ENCODE measurements at regions not wholly inside any gene's neighbourhood (a gene's known extent, or its start where the extent isn't known, plus 50 kb on each side); places are given as distances from the start of the nearest gene placed in this dataset.
"Not testable (repeated sequence)": the region's sequence is repeated elsewhere in the genome, so short reads cannot be mapped to it uniquely, and the experiment has no call there.

DNA sequence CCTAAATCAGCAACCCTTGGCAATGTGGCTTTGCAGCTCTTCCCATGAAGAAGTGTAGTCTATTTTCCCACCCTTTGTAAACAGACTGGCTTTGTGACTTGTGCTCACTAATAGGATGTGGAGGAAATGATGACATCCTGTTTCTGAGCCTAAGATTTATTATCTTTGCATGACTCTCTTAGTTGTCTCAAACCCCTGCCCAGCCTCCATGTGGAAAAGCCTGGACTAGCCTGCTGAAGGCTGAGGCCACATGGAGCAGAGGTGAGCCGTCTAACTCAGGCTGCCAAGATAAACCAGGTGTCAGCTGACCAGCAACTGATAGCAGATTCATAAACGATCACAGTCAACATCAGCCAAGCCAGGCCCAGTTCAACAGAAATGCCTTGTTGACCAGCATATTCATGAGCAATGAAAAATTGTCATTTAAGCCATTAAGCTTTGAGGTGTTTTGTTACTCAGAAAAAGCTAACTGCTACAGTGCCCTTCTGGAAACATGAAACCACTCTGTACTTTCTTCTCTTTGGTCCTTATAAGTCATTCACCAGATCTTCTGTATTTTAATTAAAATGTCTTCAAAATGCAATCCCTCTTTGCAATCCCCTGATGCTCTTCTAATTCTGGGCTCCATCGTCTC lies 586.3 kb upstream of the ANKRD30A start:
- DNase-seq = no peak

DNA sequence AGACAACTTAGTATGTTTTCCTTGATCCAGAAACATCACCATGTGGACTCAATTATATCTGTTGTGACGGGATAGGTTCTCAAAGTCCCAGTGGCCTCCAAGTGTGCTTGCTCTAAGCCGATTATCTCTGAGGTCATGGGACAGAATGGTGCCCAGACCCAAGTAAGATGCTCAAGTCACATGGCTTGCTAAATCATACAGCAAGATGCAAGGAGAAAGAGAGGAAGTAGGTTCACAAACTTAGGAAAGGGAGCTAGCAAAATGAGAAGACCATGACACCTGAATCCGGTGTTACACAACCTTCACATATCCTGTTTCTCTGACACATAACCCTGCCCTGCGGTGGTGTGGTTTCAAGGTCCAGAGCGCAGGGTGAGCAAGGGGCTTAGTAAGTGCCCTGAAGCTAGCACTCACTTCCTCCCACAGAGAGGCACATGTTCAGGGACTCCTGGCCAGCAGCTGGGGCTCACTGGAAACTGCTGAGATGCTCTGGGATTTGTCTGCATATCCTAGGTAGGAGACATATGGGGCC lies 590.9 kb upstream of the ANKRD30A start:
- no peak for DNase-seq

DNA sequence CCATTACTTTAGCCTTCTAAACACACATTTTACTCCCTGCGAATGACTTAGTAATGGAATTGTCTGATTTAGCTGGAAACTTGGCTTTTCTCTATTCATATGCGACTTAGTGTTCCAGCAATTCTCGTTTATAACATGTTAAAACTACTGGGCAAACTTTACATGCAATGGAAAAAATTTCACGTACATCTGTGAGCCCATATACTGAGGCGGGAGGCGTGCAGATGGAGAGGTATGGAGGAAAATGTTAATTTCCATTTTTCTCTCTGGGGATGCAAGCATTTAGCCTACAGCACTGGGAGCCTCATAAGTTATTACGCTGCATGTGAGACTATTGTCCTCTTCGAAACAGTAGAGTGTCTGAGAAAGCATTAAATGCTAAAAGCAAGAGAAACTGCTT lies 591.5 kb upstream of the ANKRD30A start:
- DNase-seq = no peak

DNA sequence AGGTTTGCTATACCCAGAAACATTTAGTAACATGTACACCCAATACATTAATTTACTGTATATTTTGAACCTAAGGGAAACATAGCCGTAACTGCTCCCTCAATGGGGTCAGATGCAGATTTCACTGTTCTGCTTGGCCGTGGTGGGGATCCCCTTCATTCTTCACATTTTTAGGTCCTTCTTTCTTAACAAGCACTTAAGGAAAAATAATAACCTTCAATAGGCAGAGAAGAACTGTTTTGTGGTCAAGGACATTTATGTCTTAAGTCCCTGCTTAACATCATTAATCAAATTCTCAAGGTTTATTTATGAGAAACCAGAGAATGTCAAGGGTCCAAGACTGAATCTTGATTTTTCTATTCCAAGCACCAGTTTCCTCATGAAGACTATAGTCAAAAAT lies 592.1 kb upstream of the ANKRD30A start:
- DNase-seq = no peak

DNA sequence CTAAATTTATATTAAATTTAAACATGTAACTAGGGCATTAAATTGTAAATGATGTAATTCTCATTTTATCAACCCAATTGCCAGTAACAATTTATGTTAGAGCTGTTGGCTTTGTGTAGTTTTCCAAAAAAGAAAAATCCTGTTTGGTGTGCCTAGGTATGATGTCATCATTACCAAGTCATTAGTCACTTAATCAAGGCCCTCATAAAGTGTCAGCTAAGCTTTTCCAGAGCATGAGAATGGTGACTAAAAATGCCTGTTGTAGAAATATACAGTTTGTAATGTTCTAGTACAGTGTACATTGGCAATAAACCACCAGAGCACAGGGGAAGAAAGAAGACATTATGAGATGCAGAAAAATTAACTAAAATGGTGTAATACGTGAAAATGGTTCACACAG lies 593.8 kb upstream of the ANKRD30A start:
- DNase-seq = no peak

DNA sequence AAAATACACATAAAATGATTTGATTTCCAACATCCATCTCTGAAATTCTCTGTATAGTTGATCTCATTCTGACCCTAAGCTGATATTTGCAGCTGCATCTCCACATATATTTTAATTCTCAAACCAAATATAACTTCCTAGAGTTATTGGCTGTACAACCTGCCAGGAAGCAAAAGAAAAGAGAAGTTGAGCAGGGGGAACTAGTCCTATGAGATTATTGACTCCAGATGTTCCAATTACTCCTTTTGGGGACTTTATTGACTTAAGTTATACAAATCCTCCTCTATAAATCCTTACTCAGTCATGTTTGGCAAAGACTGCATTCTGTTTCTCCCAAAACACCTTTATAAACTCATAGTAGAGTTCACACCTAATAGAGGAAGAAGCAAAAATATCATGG lies 599.4 kb upstream of the ANKRD30A start:
- DNase-seq = no peak

DNA sequence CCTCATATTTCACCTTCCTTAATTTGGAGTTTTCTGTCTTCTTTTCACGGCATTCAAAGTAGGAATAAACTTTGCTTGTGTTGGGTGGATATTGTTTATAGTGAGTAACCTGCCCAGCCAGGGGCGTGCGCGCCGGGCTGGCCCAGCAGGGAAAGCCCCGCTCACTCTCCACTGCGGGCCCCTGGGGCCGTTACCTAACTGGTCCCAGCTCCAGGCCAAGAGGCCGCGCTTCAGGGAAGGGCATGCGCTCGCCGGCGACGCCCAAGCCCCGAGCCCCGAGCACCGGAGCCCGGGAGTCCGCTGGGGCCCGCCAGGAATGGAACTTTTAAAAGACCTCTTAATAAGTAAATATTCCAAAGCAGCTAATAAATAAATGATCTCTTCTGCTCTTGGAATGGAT lies 601.3 kb upstream of the ANKRD30A start:
- not testable (repeated sequence) for DNase-seq

DNA sequence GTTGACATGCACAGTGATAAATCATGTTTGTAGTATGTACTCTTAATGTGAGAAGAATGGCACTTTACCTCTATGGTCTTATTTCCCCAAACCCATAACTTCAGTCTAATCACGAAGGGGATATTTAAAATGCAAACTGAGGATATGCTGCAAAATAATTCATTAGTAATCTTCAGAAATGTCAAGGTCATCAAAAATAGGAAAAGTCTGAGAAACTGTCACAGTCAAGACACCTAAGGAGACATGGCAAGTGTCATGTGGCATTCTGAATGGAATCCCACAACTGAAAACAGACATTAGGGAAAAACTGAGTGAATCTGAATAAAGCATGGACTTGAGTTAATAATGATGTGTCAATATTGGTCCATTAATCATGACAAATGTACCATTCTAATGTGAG lies 605.5 kb upstream of the ANKRD30A start:
- DNase-seq = no peak

DNA sequence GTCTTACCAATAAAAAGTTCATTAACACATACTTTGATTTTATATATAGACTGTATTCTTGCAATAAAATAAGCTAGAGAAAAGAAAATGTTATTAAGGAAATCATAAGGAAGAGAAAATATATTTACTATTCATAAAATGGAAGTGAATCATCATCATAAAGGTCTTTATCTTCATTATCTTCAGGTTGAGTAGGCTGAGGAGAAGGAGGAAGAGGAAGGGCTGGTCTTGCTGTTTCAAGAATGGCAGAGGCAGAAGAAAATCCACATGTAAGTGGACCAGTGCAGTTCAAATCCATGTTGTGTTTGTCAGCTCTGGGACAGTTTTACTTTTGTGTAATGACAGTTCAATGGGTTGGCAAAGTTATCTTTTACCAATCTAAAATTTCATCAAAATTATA lies 609.1 kb upstream of the ANKRD30A start:
- DNase-seq = no peak

DNA sequence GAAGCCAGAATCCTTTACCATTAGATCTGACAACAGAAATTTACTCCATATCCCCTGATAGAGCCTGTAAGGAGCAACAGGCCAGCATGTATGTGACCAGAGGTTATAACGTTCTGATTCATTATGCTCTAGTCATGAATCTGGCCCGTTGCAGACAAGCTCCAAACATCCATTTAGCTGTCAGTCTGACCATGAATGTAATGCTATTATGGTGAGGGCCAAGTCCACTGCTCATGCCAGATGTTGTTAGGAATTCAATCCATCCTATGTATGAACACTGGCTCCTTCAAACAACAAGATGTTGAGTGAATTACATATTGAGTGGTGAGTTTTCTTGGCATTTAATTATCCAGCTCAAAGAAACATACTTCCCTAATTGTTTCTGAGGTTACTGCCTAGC lies 610.1 kb upstream of the ANKRD30A start:
- no peak for DNase-seq

DNA sequence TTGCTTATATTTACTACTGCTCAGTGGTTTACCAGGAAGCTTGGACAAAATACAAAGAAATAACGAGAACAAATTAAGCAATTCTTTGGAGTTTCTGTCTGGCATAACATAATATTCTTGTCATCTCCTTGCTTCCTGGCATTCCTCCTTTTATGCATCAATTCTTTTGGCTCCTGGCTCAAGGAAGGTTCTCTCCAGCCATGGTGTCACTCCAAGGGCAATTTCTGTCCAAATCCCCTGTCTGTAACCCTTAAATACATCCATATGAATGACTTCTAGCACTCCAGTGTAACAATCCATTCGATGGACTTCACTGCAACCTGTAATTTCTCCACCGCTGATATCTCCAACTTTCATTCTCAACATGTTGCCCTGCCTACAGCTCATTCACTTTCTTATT lies 617.7 kb upstream of the ANKRD30A start:
- no peak for DNase-seq

DNA sequence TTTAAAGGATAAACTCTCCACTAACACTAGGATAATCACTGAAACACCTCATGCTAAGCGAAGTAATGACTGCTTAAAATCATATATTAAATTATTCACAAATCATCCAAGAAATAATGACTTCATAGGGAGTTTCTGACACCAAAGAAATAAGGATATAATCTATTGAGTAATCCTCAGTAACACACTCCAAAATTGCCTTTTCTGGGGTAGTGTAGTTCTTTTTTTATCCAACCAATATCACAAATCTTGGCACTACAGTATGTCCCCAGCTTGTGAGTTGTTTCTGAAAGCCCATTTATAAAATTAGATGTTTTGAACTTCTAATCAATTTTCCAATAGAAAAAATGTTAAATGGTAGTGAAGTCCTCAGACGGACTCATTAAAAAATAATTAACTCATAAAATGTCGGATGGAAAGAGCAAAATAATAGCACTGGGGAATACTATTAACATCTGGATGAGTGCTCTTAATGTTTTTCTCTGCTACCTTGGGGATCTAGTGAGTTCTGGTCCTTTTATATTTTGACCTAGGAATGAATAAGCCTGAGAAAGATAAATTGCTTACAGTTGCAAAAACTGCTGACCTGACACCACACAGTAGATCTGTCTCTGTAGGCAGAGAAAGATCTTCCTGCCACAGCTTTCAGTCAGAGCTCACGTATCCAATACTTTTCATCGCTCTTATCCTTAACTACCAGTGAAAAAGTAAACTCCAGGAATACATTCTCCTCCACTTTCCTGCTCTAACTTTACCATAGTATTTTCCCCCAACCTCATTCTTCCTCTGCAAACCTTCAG lies 618.5 kb upstream of the ANKRD30A start:
- no peak for DNase-seq

DNA sequence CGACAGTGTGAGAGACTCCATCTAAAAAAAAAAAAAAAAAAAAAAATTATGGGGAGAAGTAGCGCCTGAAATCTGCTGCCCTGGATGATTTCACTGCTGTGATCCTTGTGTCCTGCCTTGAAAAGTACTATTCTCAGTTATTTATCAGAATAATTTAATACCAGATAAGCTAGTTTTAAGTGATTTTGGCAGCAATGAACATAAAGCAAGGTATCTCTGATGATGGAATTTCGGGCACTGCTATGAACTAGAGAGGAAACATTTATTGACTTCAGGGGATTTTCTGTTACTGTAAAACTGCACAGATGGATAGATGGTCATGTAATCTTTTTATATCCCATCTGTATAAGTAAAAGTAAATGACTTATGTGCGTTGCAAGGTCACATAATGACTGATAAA lies 619.1 kb upstream of the ANKRD30A start:
- DNase-seq = no peak

DNA sequence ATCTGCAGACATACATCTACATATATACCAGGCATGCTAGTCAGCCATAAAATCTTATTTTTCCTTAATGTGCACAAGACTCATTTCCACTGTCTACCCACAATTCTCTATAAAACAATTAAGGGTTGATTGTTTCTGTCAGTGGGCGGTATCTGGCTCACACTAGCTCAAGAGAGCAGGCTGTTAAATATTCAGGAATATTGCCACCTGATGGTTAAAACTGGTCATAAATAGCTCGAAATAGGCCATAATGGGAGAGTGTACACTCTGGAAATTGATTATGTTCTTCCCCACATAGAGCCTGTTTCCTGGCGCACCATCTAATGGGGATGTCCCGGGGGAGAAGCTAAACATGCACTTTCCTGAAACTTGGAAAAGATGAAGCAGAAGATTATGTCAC lies 620.6 kb upstream of the ANKRD30A start:
- no peak for DNase-seq

DNA sequence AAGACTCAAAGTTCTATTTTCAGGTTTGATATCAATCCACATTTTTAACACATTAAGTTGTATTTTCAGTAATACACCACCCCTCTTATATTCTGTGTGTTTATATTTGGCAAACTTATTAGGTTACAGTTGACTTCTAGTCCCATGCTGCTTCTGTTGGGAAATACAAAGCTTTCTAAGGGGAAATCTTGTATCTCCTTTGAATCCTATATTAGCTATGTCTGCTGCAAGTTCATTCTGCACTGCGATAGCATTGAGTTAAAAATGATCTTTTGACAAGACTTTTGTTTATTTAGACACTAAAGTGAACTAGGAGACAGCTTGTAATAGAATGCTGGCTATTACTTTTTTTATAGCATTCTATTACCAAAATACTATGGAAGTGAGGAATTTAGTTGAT lies 625.1 kb upstream of the ANKRD30A start:
- DNase-seq = no peak

DNA sequence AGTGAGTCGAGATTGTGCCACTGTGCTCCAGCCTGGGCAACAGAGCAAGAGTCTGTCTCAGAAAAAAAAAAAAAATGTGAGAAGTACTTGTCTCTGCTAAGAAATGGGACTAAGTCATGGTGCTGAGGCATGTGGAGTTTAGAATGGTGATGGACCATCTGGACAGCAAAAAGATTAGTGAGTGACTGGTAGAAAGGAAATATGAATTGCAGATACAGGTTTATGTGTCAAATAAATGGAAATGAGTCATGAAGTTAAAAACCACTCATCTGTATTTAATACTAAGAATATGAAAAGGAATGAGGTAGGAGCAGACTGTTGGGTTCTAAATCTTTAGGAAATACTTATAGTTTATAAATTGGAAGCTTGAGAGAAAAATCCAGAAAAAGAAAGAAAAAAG lies 625.7 kb upstream of the ANKRD30A start:
- no peak for DNase-seq

DNA sequence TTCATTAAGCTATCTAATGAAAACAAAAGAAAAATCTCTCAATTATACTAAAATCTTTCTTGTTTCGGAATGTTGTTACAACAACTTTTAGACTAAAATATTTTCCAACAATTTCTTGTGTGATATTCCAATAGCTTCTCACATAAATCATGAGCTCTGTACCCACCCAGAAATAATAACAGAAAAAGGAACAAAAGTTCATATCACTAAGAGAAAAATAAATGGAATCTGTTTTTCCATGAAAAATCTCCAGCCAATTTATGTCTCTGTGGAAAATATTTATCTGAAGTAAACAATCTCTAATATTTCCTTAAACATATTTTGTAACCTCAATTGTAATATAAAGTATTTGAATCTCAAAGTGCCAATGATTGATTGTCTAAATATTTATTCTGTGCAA lies 628.6 kb upstream of the ANKRD30A start:
- DNase-seq = no peak

DNA sequence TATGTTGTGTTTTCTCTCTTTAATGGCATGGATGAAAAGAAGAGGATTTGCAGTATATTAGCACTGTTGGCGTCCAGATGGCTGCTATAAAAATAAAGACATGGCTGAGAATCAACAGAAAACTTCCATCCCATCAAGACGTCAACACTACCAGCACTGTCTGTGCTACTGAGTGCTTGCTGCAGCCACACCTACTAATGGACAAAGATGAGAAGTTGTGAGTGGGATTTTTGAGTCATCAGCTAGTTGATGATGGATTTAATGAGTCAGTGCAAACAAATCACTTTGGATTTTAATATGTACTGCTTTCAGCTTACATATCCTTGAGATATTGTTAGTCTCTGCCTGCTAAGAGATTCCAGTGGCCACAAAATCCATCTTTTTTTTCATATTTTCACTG lies 631.0 kb upstream of the ANKRD30A start:
- DNase-seq = no peak

DNA sequence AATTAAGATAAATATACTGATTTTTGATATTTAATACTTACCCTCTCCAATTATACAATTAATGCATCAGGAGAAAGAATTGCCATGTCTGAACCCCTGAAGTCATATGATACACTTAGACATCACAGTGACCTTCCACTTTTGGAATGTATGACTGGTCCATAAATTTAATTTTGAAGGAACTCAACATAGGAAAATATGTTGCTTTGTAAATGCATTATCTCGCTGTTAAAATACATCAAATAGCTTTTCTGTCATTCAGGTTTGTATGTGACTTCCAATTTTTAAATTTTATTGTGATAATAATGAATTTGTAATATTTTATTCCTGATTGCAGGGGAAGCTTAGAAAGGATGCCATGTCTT lies 631.9 kb upstream of the ANKRD30A start:
- DNase-seq = no peak

DNA sequence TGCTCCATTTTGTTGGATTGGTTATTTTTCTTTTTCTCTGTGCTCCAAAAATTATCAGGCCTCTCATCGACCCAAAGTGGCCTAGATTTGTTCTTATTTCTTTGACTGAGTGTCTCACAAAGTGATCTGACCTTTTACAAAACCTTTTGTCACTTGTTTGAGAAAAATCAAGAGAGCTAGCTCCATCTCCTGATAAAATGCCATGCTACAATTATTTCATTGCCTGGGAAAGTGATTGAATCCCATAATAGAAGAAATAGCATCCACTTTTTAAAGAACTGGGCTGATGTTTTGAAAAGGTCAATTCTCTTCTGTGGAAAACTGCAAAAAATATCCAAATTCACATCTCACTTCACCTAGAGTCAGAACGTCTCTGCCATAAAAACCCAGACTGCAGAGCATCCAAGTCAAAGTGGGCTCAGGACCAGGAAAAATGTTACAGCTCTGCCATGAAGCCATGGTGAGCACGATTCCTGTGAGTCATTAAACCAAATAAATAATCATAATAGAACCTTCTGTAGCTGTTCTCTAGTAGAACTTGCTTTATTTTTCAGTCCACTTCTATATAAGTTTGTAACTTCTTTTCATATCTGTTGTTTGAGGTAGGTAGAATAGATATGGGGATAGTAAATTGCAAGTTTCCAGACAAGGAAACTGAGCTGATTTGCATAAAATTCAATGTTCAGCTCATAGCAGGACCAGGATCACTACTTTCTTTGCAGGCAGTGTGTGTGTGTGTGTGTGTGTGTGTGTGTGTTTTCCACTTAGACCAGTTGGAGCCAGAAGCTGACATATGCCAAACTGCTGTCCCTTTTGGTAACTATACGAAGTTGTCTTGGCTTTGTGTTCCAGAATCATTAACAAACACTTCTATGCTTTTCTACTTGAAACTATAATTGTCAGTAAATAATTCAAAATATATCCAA lies 632.5 kb upstream of the ANKRD30A start:
- DNase-seq = no peak

DNA sequence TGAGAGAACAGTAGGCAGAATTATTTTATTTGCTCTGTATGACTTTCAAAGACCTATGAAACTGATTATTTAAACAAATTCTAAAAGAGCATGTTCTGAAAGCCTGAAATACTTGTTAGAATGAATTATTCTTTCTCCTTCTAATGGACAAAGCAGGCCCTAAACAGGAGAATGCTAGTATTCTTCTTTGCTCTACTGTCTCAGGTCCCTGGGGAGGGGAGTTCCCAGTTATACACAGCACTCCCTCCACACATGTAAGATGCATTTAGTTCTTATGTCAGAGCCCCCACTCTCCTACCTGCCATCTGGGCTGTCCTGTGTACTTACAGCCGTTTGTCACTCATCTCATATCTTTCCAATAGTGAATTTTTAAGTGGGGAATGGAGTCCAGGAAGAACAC lies 633.5 kb upstream of the ANKRD30A start:
- peak; percentile 13 for DNase-seq

DNA sequence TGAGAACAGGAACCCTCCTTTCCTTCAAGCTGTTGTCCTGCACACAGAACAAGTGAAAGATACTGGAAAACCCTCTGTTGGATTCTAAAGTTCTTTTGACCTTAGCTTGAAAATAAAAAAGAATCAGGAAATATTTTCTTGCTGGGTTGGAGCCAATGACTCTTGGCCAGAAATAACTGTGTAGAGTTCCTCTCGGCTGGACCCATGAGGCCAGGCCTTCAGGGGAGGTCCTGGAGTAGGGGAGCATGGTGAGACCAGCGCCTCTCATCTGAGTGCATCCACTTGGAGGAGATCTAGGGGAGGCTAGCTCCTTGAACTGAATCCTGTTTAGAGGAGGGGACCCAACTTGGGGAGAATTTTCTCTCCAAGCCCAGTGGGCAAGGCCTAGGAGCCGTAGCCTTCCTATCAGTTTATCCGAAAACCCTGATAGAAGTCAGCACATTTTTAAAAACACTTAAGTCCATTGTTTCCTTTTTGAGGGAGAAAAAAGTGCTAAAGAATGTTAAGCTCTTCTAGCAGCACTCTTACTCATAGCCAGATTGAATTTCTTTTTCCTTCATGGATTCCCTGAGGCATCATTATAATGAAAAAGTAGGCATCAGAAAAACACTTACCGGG lies 635.7 kb upstream of the ANKRD30A start:
- DNase-seq = no peak

DNA sequence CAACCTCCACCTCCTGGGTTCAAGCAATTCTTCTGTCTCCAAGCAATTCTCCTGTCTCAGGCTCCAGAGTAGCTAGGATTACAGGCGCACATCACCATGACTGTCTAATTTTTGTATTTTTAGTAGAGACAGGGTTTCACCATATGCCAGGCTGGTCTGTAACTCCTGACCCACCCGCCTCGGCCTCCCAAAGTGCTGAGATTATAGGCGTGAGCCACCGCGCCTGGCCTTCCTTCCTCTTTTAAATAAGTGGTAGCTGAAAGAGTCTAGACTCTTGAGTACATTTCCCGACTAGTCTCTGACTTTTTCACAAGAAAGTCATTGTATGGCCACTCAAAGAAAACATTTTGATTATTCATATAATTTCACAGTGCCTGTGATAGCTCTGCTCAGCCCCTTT lies 636.2 kb upstream of the ANKRD30A start:
- no peak for DNase-seq

Data from NCI-H2171 (cell line).